Stomach smooth muscle (tissue), 2 donors: ENCODE measurements at regions not wholly inside any gene's neighbourhood (a gene's known extent, or its start where the extent isn't known, plus 50 kb on each side); places are given as distances from the start of the nearest gene placed in this dataset.

Experiments used
- H3K27ac ChIP-seq: one replicate; pipeline ENCODE4 v1.7.0; 2013; ENCODE audit warnings: mild to moderate bottlenecking, low read length, inconsistent platforms
- H3K27me3 ChIP-seq, 2 donors: one replicate each; pipeline ENCODE4 v1.7.0; 2013; ENCODE audit warnings: low read length in 2 of 2; ENCODE audit not compliant: insufficient read depth in 2 of 2, control insufficient read depth in 1 of 2
- H3K36me3 ChIP-seq, 2 donors: one replicate each; pipeline ENCODE4 v1.7.0; 2013; ENCODE audit warnings: low read length in 2 of 2; ENCODE audit not compliant: control insufficient read depth in 2 of 2, insufficient read depth in 2 of 2
- H3K4me1 ChIP-seq: one replicate; pipeline ENCODE4 v1.7.0; 2013; ENCODE audit warnings: low read length; ENCODE audit not compliant: control insufficient read depth, insufficient read depth
- H3K4me3 ChIP-seq, 2 donors: one replicate each; pipeline ENCODE4 v1.7.0; 2013; ENCODE audit warnings: low read length in 2 of 2
- H3K9ac ChIP-seq, 2 donors: one replicate each; pipeline ENCODE4 v1.7.0; 2013; ENCODE audit warnings: low read length in 2 of 2, mild to moderate bottlenecking in 1 of 2
- H3K9me3 ChIP-seq, 2 donors: one replicate each; pipeline ENCODE4 v1.7.0; 2013; ENCODE audit warnings: low read length in 2 of 2; ENCODE audit not compliant: control insufficient read depth in 2 of 2
- donor health status: healthy.
- donor health status: Pancreatic carcinoma.

DNA sequence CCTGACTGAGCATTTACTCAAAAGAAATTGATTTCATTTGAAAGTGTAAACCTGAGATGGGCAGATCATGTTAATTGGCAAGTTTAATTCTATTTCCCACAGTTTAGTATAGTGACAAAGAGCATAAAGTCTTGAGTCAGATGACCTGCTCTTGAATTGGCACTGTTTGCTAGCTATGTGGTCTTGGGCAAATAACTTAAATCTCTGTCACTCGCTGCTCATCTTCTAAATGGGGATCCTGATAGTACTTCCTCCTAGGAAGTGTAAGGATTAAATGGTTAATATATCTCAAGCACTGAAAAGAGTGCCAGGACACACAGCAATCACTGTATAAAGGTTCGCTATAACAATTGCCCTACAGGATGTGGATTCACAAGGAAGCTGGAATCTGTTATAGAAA, 242.8 kb upstream of the JADE1 start:
- Histone ChIP-seq H3K27me3 (no peaks in the 10 kb centered on the region), H3K36me3 (no peaks in the 10 kb centered on the region), H3K4me3 (no peak overlapping the region), H3K9me3 (no peaks in the 10 kb centered on the region), H3K27ac (no peak overlapping the region), H3K4me1 (peaks cover 14% of the 10 kb centered on the region), H3K9ac (no peak overlapping the region)

DNA sequence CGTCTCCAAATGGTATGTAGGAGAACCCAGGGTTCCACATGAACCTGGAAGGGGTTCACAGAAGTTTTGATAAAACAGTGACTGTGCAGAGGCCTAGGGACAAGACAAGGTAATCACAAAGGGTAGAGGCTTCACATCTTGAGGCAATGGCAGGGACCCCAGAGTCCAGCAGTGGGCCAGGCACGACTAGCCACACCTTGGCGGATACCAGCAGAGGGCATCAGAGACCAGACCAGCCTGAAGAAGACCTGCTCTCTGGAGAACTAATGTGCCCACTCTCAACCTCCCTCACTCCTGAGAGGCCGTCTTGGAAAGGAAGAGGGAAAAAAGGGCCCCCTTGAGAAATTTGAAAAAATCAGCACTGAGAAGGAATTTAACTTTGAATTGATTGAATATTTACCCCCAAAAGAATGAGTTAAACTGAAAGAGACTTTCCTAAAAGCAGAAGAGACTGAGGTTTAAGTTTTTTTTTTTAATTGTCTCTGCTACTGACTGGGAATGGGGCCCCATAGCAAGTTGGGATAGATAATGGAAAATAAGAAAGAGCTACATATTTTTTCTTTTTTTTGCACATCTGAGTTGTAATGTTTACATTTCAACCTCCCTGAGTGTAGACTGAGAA, 243.8 kb upstream of the JADE1 start:
- Histone ChIP-seq H3K4me1 (peaks cover 11% of the 10 kb centered on the region), H3K9ac (no peak overlapping the region), H3K9me3 (no peaks in the 10 kb centered on the region), H3K27ac (no peak overlapping the region), H3K36me3 (no peaks in the 10 kb centered on the region), H3K27me3 (no peaks in the 10 kb centered on the region), H3K4me3 (no peak overlapping the region)

DNA sequence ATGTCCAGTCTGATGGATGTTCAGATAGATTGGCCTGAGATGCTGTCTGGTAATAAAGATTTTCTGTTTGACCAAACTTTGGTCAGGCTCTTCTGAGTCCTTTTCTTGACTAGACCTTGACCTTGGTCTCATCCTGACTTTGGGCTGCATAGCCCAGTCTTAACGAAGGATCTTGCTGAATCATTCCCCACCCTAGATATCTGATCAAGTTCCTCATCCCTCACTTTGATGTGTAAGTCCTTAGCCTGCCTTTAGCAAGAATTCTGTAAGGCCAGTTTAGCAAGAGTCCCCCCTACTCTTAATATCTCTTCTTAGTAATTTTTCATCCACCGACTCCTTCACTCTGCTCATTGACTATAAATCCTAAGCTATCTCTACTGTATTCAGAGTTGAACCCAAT, 244.4 kb upstream of the JADE1 start:
- Histone ChIP-seq H3K27me3 (no peaks in the 10 kb centered on the region), H3K4me1 (peaks cover 11% of the 10 kb centered on the region), H3K4me3 (no peak overlapping the region), H3K9me3 (no peaks in the 10 kb centered on the region), H3K9ac (no peak overlapping the region), H3K36me3 (no peaks in the 10 kb centered on the region), H3K27ac (no peak overlapping the region)

DNA sequence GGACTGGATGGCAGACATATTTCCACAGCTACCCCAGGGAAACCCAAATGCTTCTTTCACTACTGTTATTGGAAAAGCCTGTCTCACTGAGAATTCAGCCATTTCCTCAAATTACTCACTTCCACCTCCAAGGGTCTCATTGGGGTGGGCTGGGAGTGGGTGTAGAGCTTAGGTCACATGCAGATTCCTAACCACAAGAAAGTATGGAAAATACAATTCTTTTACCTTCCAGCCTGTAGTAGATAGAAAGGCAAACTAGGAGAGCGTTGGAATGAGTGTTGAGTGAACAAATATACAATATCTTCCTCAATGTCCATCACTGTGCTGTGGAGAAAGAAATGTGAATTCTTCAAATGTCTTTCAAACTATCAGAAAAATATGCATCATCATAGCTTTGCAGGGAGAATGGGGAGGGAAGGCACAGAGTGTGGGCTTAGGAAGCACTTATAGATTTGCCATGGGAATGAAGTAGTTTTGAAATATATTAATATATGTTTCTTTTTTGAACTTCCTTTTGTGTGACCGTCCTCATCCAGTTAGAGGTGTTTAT, 245.3 kb upstream of the JADE1 start:
- Histone ChIP-seq H3K27ac (no peak overlapping the region), H3K36me3 (no peaks in the 10 kb centered on the region), H3K27me3 (no peaks in the 10 kb centered on the region), H3K4me1 (peaks cover 18% of the 10 kb centered on the region), H3K9ac (no peak overlapping the region), H3K4me3 (no peak overlapping the region), H3K9me3 (no peaks in the 10 kb centered on the region)

DNA sequence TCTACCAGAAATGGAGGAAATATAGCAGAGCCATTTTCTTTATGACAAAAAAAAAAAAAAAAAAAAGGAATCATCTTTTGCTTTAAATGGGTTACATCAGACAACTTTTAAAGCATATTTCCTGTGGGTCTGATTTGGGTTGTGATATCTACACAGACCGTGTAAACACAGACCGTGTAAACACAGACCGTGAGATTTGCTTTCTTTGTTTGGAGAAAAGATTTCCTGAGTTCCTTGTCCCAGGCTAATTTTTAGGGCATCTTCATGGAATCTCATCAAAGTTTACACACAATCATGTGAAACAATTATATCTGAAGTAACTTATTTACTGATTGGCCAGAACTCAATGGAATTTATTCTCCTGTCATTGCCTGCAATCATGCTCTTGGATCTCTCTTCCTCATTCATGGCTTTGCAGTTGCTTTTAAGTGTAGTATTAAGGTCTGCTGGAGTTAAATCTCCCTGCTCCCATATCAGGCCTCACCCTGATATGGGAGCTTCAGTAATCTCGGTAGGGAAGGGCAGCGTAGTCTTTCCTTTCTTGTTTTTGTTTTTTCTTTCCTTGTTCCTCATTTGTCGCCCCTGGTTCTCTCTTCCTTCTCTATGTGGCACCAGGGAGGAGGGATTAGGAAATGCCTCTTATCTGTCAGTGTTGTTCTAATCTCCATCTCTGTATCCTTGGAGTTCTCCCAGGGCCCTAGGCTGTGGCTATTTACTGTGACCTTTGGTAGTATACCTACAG, 248.6 kb upstream of the JADE1 start:
- peaks cover 10% of the 10 kb centered on the region for H3K4me1 ChIP-seq
- no peak overlapping the region for H3K9ac ChIP-seq
- H3K4me3 ChIP-seq = no peak overlapping the region
- H3K36me3 ChIP-seq = no peaks in the 10 kb centered on the region
- H3K27ac ChIP-seq = no peak overlapping the region
- H3K27me3 ChIP-seq = no peaks in the 10 kb centered on the region
- H3K9me3 ChIP-seq = no peaks in the 10 kb centered on the region

DNA sequence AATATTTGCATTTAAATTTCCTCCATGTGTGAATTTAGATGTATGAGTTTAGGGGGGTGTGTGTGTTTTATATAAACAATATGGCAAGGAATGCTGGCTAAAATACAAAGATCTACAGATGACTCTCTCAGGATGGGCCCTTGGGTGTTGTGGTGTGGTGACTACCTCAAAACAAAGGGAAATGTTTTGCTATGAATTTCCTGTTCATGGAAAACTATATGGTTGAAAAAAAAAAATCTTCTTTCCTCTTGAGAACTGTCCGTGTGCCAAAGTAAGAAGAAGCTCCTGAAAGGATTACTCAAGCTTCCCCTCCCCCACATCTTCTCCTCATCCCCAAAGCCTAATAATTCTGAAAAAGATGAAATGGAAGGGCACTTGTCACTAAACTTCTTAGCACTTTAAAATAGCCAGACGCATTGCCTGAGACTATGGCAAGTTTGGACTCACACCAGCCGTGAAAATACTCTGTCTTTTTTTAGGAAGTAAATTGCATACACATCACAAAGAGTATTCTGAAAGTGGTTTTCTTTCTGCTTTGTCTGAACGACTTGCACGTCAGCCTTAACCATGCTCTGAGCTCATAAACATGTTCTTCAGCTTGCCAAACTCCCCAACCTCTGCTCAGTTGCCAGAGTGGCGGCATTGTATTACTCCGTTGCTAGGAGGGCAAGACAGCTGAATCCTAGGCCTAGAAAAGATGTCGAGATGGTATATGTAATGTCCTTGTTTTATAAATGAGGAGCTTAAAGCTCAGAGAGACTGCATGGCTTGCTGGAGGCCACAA, 250.4 kb upstream of the JADE1 start:
- Histone ChIP-seq H3K4me1 (peaks cover 11% of the 10 kb centered on the region), H3K27me3 (no peaks in the 10 kb centered on the region), H3K4me3 (peak overlapping the region; percentile 11 to 52), H3K9ac (peak overlapping the region in 1 of 2 donors; percentile 75), H3K9me3 (no peaks in the 10 kb centered on the region), H3K27ac (peak overlapping the region; percentile 88), H3K36me3 (no peaks in the 10 kb centered on the region)

DNA sequence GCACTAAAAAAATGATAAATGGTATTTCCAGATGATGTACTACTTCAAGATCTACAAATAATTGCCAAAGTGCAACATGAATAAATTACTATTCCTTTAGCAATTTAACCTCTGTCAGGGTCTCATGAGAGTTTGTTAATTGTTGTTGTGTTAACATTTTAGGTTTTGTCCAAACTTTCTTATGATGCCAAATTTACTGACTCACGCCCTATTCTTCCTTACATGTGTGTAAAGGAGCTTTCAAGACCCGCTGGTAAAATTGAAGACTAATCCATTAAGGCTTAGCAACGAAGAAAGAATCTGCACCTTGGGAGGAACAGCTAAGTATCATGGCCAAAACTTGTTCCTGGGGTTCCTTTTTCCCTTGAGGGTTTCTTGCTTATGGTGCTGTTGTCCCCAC, 252.7 kb upstream of the JADE1 start:
- Histone ChIP-seq H3K4me1 (peaks cover 17% of the 10 kb centered on the region), H3K4me3 (no peak overlapping the region), H3K36me3 (no peaks in the 10 kb centered on the region), H3K9ac (no peak overlapping the region), H3K9me3 (no peaks in the 10 kb centered on the region), H3K27me3 (no peaks in the 10 kb centered on the region), H3K27ac (no peak overlapping the region)

DNA sequence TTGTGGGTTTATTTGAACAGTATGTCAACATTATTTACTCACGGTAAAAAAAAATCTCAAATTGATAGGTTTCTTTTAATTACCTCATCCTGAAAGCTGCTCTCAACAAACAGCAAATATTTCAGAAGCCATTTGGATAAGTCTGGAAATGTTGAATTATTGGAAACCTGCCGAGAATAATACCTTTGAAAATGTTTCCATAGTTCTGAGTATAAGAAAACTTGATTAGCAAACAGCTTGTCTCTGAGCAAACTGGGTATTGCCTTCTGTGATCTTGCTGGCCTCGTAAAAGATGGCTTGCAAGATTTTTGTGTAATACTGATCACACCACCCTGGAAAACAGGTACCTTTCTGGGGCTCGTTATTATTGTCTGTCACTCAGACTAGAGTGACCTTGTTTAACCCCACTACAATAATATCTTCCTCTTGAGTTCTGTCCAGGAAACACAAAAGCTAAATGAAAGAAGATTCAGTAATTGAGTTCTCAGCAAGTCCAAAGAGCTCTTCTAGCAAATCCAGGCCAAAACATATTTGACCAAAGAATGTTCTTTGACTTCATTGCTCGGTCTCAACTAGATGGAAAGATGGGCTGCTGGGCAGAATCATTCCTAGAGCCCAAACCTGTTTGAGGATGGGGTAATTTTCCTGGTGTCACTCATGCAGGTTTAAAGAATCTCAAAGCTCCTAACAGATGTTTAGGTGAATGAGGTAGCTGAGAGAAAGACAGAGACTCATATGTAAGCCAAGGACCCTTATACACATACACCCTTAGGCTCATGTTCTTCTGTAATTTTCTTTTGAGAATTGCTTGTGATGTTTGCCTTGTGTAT, 255.6 kb upstream of the JADE1 start:
- peaks cover 9% of the 10 kb centered on the region for H3K4me1 ChIP-seq
- peak overlapping the region; percentile 91 to 94 for H3K9ac ChIP-seq
- no peaks in the 10 kb centered on the region for H3K36me3 ChIP-seq
- peak overlapping the region; percentile 89 to 91 for H3K4me3 ChIP-seq
- peak overlapping the region; percentile 95 for H3K27ac ChIP-seq
- H3K27me3 ChIP-seq = no peaks in the 10 kb centered on the region
- H3K9me3 ChIP-seq = peaks cover 0 to 4% of the 10 kb centered on the region in 2 donors

DNA sequence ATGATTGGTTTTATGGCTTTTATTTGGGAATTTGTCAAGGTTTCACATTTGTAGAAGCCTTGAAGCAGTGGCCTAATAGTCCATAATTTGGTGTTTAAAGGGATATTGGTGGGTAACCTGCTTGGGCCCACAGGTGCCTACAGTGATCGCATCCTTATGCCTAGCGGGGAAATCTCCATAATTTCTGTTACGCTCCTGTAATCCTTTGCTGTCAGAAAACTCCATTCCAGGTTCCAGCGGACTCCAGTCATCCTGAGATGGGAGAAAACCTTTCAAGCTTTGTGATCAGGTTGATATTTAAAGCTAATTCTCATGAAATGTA, 257.0 kb upstream of the JADE1 start:
- Histone ChIP-seq H3K9me3 (peaks cover 0 to 4% of the 10 kb centered on the region in 2 donors), H3K36me3 (no peaks in the 10 kb centered on the region), H3K27me3 (no peaks in the 10 kb centered on the region), H3K27ac (peak overlapping the region; percentile 95), H3K4me1 (peaks cover 9% of the 10 kb centered on the region), H3K9ac (peak overlapping the region; percentile 91 to 94), H3K4me3 (peak overlapping the region; percentile 89 to 91)

DNA sequence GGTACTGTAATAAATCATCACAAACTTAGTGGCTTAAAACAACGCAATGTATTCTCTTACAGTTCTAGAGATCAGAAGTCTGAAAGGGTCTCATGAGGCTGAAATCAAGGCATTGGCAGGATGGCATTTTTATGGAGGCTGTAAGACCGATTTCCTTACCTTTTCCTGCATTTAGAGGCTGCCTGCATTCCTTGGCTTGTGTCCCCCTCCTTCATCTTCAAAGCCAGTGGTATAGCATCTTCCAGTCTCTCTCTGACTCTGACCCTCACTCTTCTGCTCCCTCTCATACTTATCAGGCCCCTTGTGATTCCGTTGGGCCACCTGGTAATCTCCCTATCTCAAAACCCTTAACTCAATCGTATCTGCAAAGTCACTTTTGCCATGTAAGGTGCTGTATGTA, 258.2 kb upstream of the JADE1 start:
- Histone ChIP-seq H3K4me3 (no peak overlapping the region), H3K27ac (no peak overlapping the region), H3K27me3 (no peaks in the 10 kb centered on the region), H3K9me3 (peaks cover 0 to 4% of the 10 kb centered on the region in 2 donors), H3K4me1 (peaks cover 9% of the 10 kb centered on the region), H3K36me3 (no peaks in the 10 kb centered on the region), H3K9ac (no peak overlapping the region)
